HepG2 (cell line): ENCODE measurements at regions not wholly inside any gene's neighbourhood (a gene's known extent, or its start where the extent isn't known, plus 50 kb on each side); places are given as distances from the start of the nearest gene placed in this dataset.

Experiments used
- ATAC-seq: fragments of 200-7000 bp; cut with Tn5 transposase; 3 replicates; pipeline ENCODE4 v1.9.1; 2020; ENCODE audit warnings: mild to moderate bottlenecking, moderate library complexity
- BruUV-seq: library from RNA; stranded (reverse); fragments of 400-500 nt; replicated peaks from 2 replicates; lab custom pipeline; 2021; lab: Mats Ljungman, UMichigan
- CTCF ChIA-PET: fragments of 300-600 bp; formaldehyde crosslinking; extraction: SDS; loops from one replicate; lab custom pipeline; 2021; ENCODE audit warnings: low total read pairs, inconsistent platforms, low intra/inter-chr PET ratio; lab: Yijun Ruan, JAX
- POLR2A ChIA-PET: fragments of 350-600 bp; sonication (Branson Sonifier 250); formaldehyde crosslinking; loops from one replicate; lab custom pipeline; 2020; ENCODE audit warnings: antibody characterized with exemption, inconsistent platforms; lab: Yijun Ruan, JAX
- DNase-seq: peaks from one replicate; pipeline ENCODE4 v3.0.0-alpha.2; 2015; ENCODE audit warnings: low spot score
- FAIRE-seq: peaks from 3 replicates; lab custom pipeline; 2011; peaks lifted over from hg19 to GRCh38; lab: Jason Lieb, UNC
- H2AFZ ChIP-seq: one replicate; pipeline ENCODE4 v1.6.1; 2011; ENCODE audit warnings: low read length, inconsistent platforms
- H3K27ac ChIP-seq: fragments of 300-600 bp; 3 replicates; pipeline ENCODE4 v1.8.0; 2011; ENCODE audit warnings: mixed run types, mild to moderate bottlenecking, mixed read lengths, low read length, inconsistent platforms; ENCODE audit not compliant: insufficient read depth; ENCODE audit errors: extremely low read length
- H3K27me3 ChIP-seq, 2 experiments: fragments of 200-600 bp in 1 of 2; 2 replicates in 1 of 2; 3 replicates in 1 of 2; pipeline versions ENCODE4 v1.6.0 to v1.8.0; 2011; ENCODE audit warnings: low read length in 2 of 2, mild to moderate bottlenecking in 2 of 2, moderate library complexity in 2 of 2, inconsistent platforms in 1 of 2; ENCODE audit not compliant: insufficient read depth in 2 of 2, control insufficient read depth in 1 of 2
- H3K36me3 ChIP-seq, 2 experiments: fragments of 200-600 bp in 1 of 2; replicated peaks in 1 of 2; 2 replicates in 1 of 2; 3 replicates in 1 of 2; pipeline versions ENCODE4 v1.5.1 to v1.8.0; 2011; ENCODE audit warnings: low read length in 2 of 2, inconsistent platforms in 1 of 2; ENCODE audit not compliant: insufficient read depth in 2 of 2, control insufficient read depth in 1 of 2
- H3K4me1 ChIP-seq: 2 replicates; pipeline ENCODE4 v1.5.1; 2012; ENCODE audit warnings: low read length, inconsistent platforms; ENCODE audit not compliant: insufficient read depth
- H3K4me2 ChIP-seq: 2 replicates; pipeline ENCODE4 v1.6.0; 2011; ENCODE audit warnings: low read depth, low read length, inconsistent platforms
- H3K4me3 ChIP-seq, 3 experiments: fragments of 200-600 bp in 1 of 3; sonication (generic), shearing (Covaris generic) in 1 of 3; replicated peaks in 1 of 3; 2 replicates each; pipeline ENCODE4 v1.5.1; 2011 to 2016; ENCODE audit warnings: low read length in 3 of 3, inconsistent platforms in 2 of 3, low read depth in 2 of 3, mild to moderate bottlenecking in 2 of 3, control low read depth in 1 of 3, mixed read lengths in 1 of 3; ENCODE audit not compliant: insufficient read depth in 1 of 3
- H3K79me2 ChIP-seq: one replicate; pipeline ENCODE4 v1.6.1; 2011; ENCODE audit warnings: low read length, inconsistent platforms; ENCODE audit not compliant: insufficient read depth
- H3K9ac ChIP-seq: 2 replicates; pipeline ENCODE4 v1.6.0; 2011; ENCODE audit warnings: mild to moderate bottlenecking, low read depth, low read length, inconsistent platforms; ENCODE audit not compliant: insufficient read depth
- H3K9me3 ChIP-seq: 2 replicates; pipeline ENCODE4 v1.5.1; 2012; ENCODE audit warnings: mild to moderate bottlenecking, low read length
- H4K20me1 ChIP-seq: 2 replicates; pipeline ENCODE4 v1.6.0; 2011; ENCODE audit warnings: inconsistent platforms, mild to moderate bottlenecking, low read length, moderate library complexity; ENCODE audit not compliant: insufficient read depth
- FOSL1 ChIP-seq: sonication (generic); formaldehyde crosslinking; IDR thresholded peaks from 2 replicates; pipeline ENCODE4 v1.9.0; 2021; ENCODE audit warnings: missing genetic modification reagents, borderline replicate concordance
- FOSL2 ChIP-seq: sonication (generic); formaldehyde crosslinking; IDR thresholded peaks from 2 replicates; pipeline ENCODE4 v1.4.0; 2020; ENCODE audit warnings: missing genetic modification reagents
- FOXA1 ChIP-seq, 2 experiments: fragments of 450-650 bp in 1 of 2; sonication (generic) in 1 of 2; formaldehyde crosslinking in 1 of 2; IDR thresholded peaks; 2 replicates each; pipeline versions ENCODE4 v1.4.0 to v1.6.1; 2016 to 2020; ENCODE audit warnings: missing genetic modification reagents in 1 of 2
- FOXA3 ChIP-seq: IDR thresholded peaks from 2 replicates; pipeline ENCODE4 v1.6.1; 2016; ENCODE audit warnings: missing genetic modification reagents, missing compliant biosample characterization
- JUND ChIP-seq: sonication (generic); formaldehyde crosslinking; IDR thresholded peaks from 2 replicates; pipeline ENCODE4 v1.8.0; 2022; ENCODE audit warnings: mild to moderate bottlenecking, missing genetic modification reagents
- RARG ChIP-seq: sonication (generic); formaldehyde crosslinking; IDR thresholded peaks from 2 replicates; pipeline ENCODE4 v1.4.0; 2020; ENCODE audit warnings: low read depth, mild to moderate bottlenecking, missing genetic modification reagents
- STAT6 ChIP-seq: sonication (generic); formaldehyde crosslinking; IDR thresholded peaks from 2 replicates; pipeline ENCODE4 v1.4.0; 2020; ENCODE audit warnings: missing genetic modification reagents, mild to moderate bottlenecking, borderline replicate concordance
- WGBS: methylation state at CpG from one replicate; pipeline ENCODE4 v1.1.6; 2017; ENCODE audit warnings: low lambda C conversion rate; 5-methylcytosine and 5-hydroxymethylcytosine counted together
- in situ Hi-C: cut with HindIII; loops from 2 replicates; pipeline ENCODE4 v1.10.0; 2017; ENCODE audit warnings: low pct_unique_long_range_greater_than_20kb; ENCODE audit not compliant: extremely low pct_ligation_motif_present
- intact Hi-C: fragments of 100-400 bp; cut with micrococcal nuclease; formaldehyde crosslinking; loops from one replicate; pipeline ENCODE4 v1.10.0; 2022; ENCODE audit not compliant: unreplicated experiment

- Histone ChIP-seq H2AFZ (no peak overlapping the region), H3K9ac (no peak overlapping the region), H3K27me3 (no peaks in the 10 kb centered on the region), H3K36me3 (no peaks in the 10 kb centered on the region), H3K9me3 (no peaks in the 10 kb centered on the region), H3K4me2 (no peak overlapping the region), H3K27ac (no peak overlapping the region)
- ChIA-PET CTCF (no interaction called here), POLR2A (no interaction called here)
- no TSS peak for BruUV-seq
- WGBS = 2% methylated on average over 2 of the region's 2 CpGs
- peak; percentile 15 for DNase-seq
- no peak for FAIRE-seq
- peak; percentile 57 for ATAC-seq
- intact Hi-C loops = no loop called here
- TF ChIP-seq FOXA3 (CRISPR knock-in tag) (peak; percentile 82), STAT6 (CRISPR knock-in tag) (no peak), RARG (CRISPR knock-in tag) (no peak), FOXA1 (IDR thresholded peaks at IDR 0.05) (no peak), FOXA1 (CRISPR knock-in tag; IDR thresholded peaks at IDR 0.05) (peak; percentile 61), FOSL2 (CRISPR knock-in tag) (peak; percentile 84), FOSL1 (peak; percentile 79), JUND (CRISPR knock-in tag) (peak; percentile 42; the same call in 1 of the 2 replicates)
- TF ChIP-seq, all 625 proteins: peak for 5
- H3K4me3 ChIP-seq = no peak overlapping the region
- H3K4me1 ChIP-seq = no peaks in the 10 kb centered on the region
- in situ Hi-C loops = no loop called here
- no peaks in the 10 kb centered on the region for H3K79me2 ChIP-seq
- H4K20me1 ChIP-seq = no peaks in the 10 kb centered on the region
Observed at GRCh38 chr11:26028393-26028911, 303.5 kb upstream of the ANO3 start.
